HEK293 (cell line): ENCODE measurements at regions not wholly inside any gene's neighbourhood (a gene's known extent, or its start where the extent isn't known, plus 50 kb on each side); places are given as distances from the start of the nearest gene placed in this dataset.
"Not testable (repeated sequence)": the region's sequence is repeated elsewhere in the genome, so short reads cannot be mapped to it uniquely, and the experiment has no call there.

Source experiments
- CTCF ChIA-PET: fragments of 350-600 bp; formaldehyde crosslinking; extraction: SDS; loops from one replicate; lab custom pipeline; 2021; ENCODE audit warnings: antibody characterized with exemption; lab: Yijun Ruan, JAX
- POLR2A ChIA-PET: fragments of 300-600 bp; formaldehyde crosslinking; extraction: SDS; loops from one replicate; lab custom pipeline; 2020; ENCODE audit warnings: antibody characterized with exemption, inconsistent platforms; lab: Yijun Ruan, JAX
- H3K27ac ChIP-seq: fragments of 200-500 bp; sonication (Bioruptor generic); 2 replicates; pipeline ENCODE4 v1.5.1; 2014; ENCODE audit warnings: low read depth, low read length, control low read depth, inconsistent platforms; ENCODE audit errors: extremely low read depth
- H3K36me3 ChIP-seq, 2 experiments: fragments of 200-500 bp in 1 of 2; sonication (Bioruptor generic) in 1 of 2; 1 replicate in 1 of 2; 2 replicates in 1 of 2; pipeline ENCODE4 v1.5.1; 2014 to 2017; ENCODE audit warnings: inconsistent platforms in 2 of 2, low read length in 2 of 2; ENCODE audit not compliant: control insufficient read depth in 2 of 2, insufficient read depth in 1 of 2
- H3K4me1 ChIP-seq: fragments of 200-500 bp; sonication (Bioruptor generic); 2 replicates; pipeline ENCODE4 v1.5.1; 2014; ENCODE audit warnings: mild to moderate bottlenecking, low read length, inconsistent platforms; ENCODE audit not compliant: control insufficient read depth, insufficient read depth
- H3K4me3 ChIP-seq: 2 replicates; pipeline ENCODE4 v1.5.1; 2011; ENCODE audit warnings: low read depth, mild to moderate bottlenecking, control low read depth, low read length, moderate library complexity
- H3K9me3 ChIP-seq: fragments of 200-500 bp; sonication (Bioruptor generic); 2 replicates; pipeline ENCODE4 v1.5.1; 2014; ENCODE audit warnings: low read depth, low read length, inconsistent platforms; ENCODE audit not compliant: control insufficient read depth, insufficient read depth

DNA sequence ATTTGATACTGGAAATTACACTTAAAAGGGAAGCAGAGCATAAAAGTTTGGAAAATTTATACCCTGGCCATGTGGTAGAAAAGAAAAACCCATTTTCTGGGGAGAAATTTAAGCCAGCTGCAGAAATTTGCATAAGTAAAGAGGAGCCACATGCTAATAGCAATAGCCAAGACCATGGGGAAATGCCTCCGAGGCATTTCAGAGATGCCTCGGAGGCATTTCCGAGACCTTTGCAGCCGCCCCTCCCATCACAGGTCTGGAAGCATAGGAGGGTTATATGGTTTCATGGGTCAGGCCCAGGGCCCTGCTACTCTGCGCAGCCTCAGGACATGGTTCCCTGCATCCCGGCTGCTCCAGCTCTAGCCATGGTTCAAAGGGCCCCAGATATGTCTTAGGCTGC is 49.9 kb upstream of the NBPF11 start:
- CTCF ChIA-PET, H3K4me3 ChIP-seq, H3K4me1 ChIP-seq, H3K9me3 ChIP-seq, H3K36me3 ChIP-seq, H3K27ac ChIP-seq, POLR2A ChIA-PET: not testable (repeated sequence)
